RCC 7860 (cell line): ENCODE measurements at regions not wholly inside any gene's neighbourhood (a gene's known extent, or its start where the extent isn't known, plus 50 kb on each side); places are given as distances from the start of the nearest gene placed in this dataset.

ENCODE experiments used
- DNase-seq: peaks from one replicate; pipeline ENCODE4 v3.0.0-alpha.2; 2015; ENCODE audit warnings: low spot score
- FAIRE-seq: peaks from 2 replicates; lab custom pipeline; 2012; peaks lifted over from hg19 to GRCh38; lab: Jason Lieb, UNC

- FAIRE-seq (no peak), DNase-seq (no peak)
Observed at GRCh38 chr5:88545338-88545737, 276.7 kb upstream of the TMEM161B start.

GRCh38 chr5:88544671-88545070, 276.0 kb upstream of the TMEM161B start:
- DNase-seq (no peak), FAIRE-seq (no peak)

- DNase-seq: no peak
- no peak for FAIRE-seq
Observed at GRCh38 chr5:88544136-88544645, 275.5 kb upstream of the TMEM161B start.

- no peak for FAIRE-seq
Observed at GRCh38 chr5:88542786-88543185, 274.1 kb upstream of the TMEM161B start.

GRCh38 chr5:88540471-88541115, 271.9 kb upstream of the TMEM161B start:
- FAIRE-seq: no peak

More at GRCh38 chr5:88542786-88543185, 274.1 kb upstream of the TMEM161B start:
- no peak for DNase-seq

GRCh38 chr5:88539693-88540365, 271.2 kb upstream of the TMEM161B start:
- FAIRE-seq (no peak), DNase-seq (no peak)

More at GRCh38 chr5:88540471-88541115, 271.9 kb upstream of the TMEM161B start:
- DNase-seq: no peak

GRCh38 chr5:88539026-88539425, 270.4 kb upstream of the TMEM161B start:
- FAIRE-seq (no peak), DNase-seq (no peak)

GRCh38 chr5:88536146-88536545, 267.5 kb upstream of the TMEM161B start:
- no peak for FAIRE-seq
- no peak for DNase-seq

GRCh38 chr5:88524941-88525340, 256.3 kb upstream of the TMEM161B start:
- FAIRE-seq (no peak), DNase-seq (no peak)

- FAIRE-seq (no peak), DNase-seq (no peak)
Observed at GRCh38 chr5:88519066-88519465, 250.4 kb upstream of the TMEM161B start.

GRCh38 chr5:88518131-88519016, 249.7 kb upstream of the TMEM161B start:
- DNase-seq (peak; percentile 57), FAIRE-seq (peak; percentile 88)

- DNase-seq: no peak
- no peak for FAIRE-seq
Observed at GRCh38 chr5:88515881-88516819, 247.5 kb upstream of the TMEM161B start.

- FAIRE-seq (no peak), DNase-seq (no peak)
Observed at GRCh38 chr5:88515068-88515467, 246.4 kb upstream of the TMEM161B start.

- no peak for FAIRE-seq
- DNase-seq: no peak
Observed at GRCh38 chr5:88509403-88509802, 240.8 kb upstream of the TMEM161B start.

GRCh38 chr5:88507261-88507660, 238.6 kb upstream of the TMEM161B start:
- DNase-seq (no peak), FAIRE-seq (no peak)

- DNase-seq: no peak
- FAIRE-seq: no peak
Observed at GRCh38 chr5:88503406-88503805, 234.8 kb upstream of the TMEM161B start.

GRCh38 chr5:88503041-88503345, 234.3 kb upstream of the TMEM161B start:
- no peak for FAIRE-seq

GRCh38 chr5:88502179-88503040, 233.8 kb upstream of the TMEM161B start:
- no peak for FAIRE-seq

More at GRCh38 chr5:88503041-88503345, 234.3 kb upstream of the TMEM161B start:
- DNase-seq: no peak

GRCh38 chr5:88495810-88496209, 227.2 kb upstream of the TMEM161B start:
- DNase-seq (no peak), FAIRE-seq (no peak)

More at GRCh38 chr5:88502179-88503040, 233.8 kb upstream of the TMEM161B start:
- DNase-seq: no peak
